ENCODE measurements at regions not wholly inside any gene's neighbourhood (a gene's known extent, or its start where the extent isn't known, plus 50 kb on each side); places are given as distances from the start of the nearest gene placed in this dataset.

GRCh38 chr21:16606271-16606670 is 876.5 kb downstream of the USP25 start:
- no peak for TF ChIP-seq CTCF (conservative IDR thresholded peaks at IDR 0.05)
- no peak for TF ChIP-seq ZFX (IDR thresholded peaks at IDR 0.05)

All from C4-2B (cell line).